Muscle layer of colon (tissue), 2 donors: ENCODE measurements at regions not wholly inside any gene's neighbourhood (a gene's known extent, or its start where the extent isn't known, plus 50 kb on each side); places are given as distances from the start of the nearest gene placed in this dataset.
"Not testable (repeated sequence)": the region's sequence is repeated elsewhere in the genome, so short reads cannot be mapped to it uniquely, and the experiment has no call there.

Experiments used
- H3K27ac ChIP-seq: one replicate; pipeline ENCODE4 v1.7.0; 2013; ENCODE audit warnings: low read depth, mild to moderate bottlenecking, low read length, moderate library complexity
- H3K27me3 ChIP-seq, 2 donors: one replicate each; pipeline ENCODE4 v1.7.0; 2013; ENCODE audit warnings: low read length in 2 of 2, mild to moderate bottlenecking in 2 of 2; ENCODE audit not compliant: insufficient read depth in 2 of 2, control insufficient read depth in 1 of 2
- H3K36me3 ChIP-seq: one replicate; pipeline ENCODE4 v1.7.0; 2013; ENCODE audit warnings: mild to moderate bottlenecking, low read length; ENCODE audit not compliant: insufficient read depth
- H3K4me1 ChIP-seq: one replicate; pipeline ENCODE4 v1.7.0; 2013; ENCODE audit warnings: mild to moderate bottlenecking, low read length; ENCODE audit not compliant: insufficient read depth
- H3K4me3 ChIP-seq, 2 donors: one replicate each; pipeline ENCODE4 v1.7.0; 2013; ENCODE audit warnings: low read length in 2 of 2, low read depth in 1 of 2, mild to moderate bottlenecking in 1 of 2, moderate library complexity in 1 of 2
- H3K9ac ChIP-seq: one replicate; pipeline ENCODE4 v1.7.0; 2013; ENCODE audit warnings: low read length
- H3K9me3 ChIP-seq: one replicate; pipeline ENCODE4 v1.7.0; 2013; ENCODE audit warnings: mild to moderate bottlenecking, low read length
- donor health status: abdominal sarcoma.
- donor health status: Adenocarcinoma of cecum.

DNA sequence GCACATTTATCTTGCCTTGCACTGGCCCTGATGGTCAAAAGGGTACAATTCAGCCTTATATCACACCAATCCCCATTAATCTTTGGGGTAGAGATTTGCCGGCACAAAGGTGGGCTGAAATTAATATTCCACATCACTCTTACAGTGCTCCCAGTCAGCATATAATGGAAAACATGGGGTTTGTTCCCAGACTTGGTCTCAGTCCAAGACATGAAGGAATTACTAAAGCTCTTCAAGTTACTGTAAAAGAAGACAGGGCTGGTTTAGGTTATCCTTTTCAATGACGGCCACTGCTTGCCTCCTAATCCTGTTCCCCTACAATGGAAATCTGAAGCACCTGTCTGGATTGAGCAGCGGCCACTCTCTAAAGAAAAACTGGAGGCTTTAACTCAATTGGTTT lies 160.7 kb downstream of the IER5 start:
- Histone ChIP-seq H3K27ac (no peak overlapping the region), H3K9me3 (no peaks in the 10 kb centered on the region), H3K4me3 (no peak overlapping the region), H3K4me1 (peaks cover 7% of the 10 kb centered on the region), H3K36me3 (no peaks in the 10 kb centered on the region), H3K27me3 (no peaks in the 10 kb centered on the region), H3K9ac (no peak overlapping the region)

DNA sequence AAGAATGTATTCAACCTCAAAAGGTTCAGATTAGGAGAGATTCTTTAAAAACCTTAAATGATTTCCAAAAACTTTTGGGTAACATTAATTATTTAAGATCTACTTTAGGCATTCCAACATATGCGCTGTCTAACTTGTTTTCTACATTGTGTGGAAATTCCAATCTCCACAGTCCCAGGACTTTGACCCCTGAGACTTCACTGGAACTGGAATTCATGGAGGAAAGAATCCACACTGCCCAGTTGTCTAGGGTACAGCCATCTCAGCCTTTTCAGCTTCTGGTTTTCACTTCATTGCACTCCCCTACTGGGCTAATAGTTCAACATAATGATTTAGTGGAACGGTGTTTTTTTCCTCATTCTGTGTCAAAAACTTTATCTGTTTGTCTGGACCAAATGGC lies 161.5 kb downstream of the IER5 start:
- no peak overlapping the region for H3K9ac ChIP-seq
- H3K36me3 ChIP-seq, result no peaks in the 10 kb centered on the region
- H3K27me3 ChIP-seq, result no peaks in the 10 kb centered on the region
- no peak overlapping the region for H3K4me3 ChIP-seq
- no peaks in the 10 kb centered on the region for H3K9me3 ChIP-seq
- peaks cover 7% of the 10 kb centered on the region for H3K4me1 ChIP-seq
- H3K27ac ChIP-seq, result no peak overlapping the region

DNA sequence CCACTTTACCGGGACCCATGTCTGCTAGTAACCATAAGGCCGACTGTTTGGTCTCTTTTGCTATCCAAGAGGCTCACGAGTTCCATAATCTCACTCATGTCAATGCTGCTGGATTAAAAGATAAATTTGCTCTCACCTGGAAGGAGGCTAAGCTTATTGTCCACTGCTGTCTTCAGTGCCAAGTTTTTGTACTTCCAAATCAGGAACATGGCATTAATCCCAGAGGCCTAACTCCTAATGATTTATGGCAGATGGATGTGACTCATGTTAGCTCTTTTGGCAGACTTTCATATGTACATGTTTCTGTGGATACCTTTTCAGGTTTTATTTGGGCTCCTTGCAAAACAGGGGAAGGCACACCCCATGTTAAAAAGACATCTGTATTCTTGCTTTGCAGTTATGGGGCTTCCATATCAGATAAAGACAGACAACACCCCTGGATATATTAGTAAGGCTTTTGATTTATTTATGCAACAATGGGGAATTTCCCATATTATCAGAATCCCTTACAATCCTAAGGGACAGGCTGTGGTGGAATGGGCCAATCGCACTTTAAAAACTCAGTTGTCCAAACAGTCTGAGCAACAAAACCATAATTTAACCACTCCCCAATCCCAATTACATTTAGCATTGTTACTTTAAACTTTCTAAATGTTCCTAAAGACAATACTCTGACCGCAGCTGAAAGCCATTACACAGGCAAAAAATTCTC lies 162.7 kb downstream of the IER5 start:
- no peak overlapping the region for H3K27ac ChIP-seq
- H3K9ac ChIP-seq, result no peak overlapping the region
- peaks cover 7% of the 10 kb centered on the region for H3K4me1 ChIP-seq
- no peaks in the 10 kb centered on the region for H3K36me3 ChIP-seq
- H3K9me3 ChIP-seq, result no peaks in the 10 kb centered on the region
- no peaks in the 10 kb centered on the region for H3K27me3 ChIP-seq
- H3K4me3 ChIP-seq, result no peak overlapping the region

DNA sequence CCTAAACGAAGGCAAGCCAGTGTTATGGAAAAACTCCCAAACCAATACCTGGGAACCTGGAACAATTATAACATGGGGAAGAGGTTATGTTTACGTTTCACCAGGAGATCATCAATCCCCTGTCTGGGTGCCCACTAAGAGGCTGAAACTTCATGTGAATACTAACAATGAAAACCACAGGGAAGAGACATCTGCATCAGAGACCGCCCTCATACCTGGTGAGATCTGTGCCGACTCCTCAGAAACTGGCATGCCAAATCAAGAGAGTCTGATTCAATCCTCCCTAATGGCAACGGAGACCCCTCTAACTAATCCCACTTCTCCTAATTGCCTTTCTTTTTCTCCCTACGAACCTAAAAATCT lies 163.2 kb downstream of the IER5 start:
- H3K27me3 ChIP-seq, result no peaks in the 10 kb centered on the region
- peaks cover 7% of the 10 kb centered on the region for H3K4me1 ChIP-seq
- H3K9me3 ChIP-seq, result no peaks in the 10 kb centered on the region
- H3K9ac ChIP-seq, result no peak overlapping the region
- H3K4me3 ChIP-seq, result no peak overlapping the region
- H3K27ac ChIP-seq, result no peak overlapping the region
- H3K36me3 ChIP-seq, result no peaks in the 10 kb centered on the region

DNA sequence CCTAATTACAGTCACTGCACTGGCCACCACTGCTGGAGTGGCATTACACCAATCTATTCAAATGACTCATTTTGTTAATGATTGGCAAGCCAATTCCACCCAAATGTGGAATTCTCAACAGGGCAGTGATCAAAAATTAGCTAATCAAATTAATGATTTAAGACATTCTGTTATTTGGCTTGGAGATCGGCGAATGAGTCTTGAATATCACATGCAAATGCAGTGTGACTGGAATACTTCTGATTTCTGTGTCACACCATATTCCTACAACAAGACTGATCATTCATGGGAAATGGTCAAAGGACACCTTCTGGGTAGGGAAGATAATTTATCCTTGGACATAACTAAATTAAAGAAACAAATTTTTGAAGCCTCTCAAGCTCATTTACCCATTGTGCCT lies 165.1 kb downstream of the IER5 start:
- not testable (repeated sequence) for H3K27me3 ChIP-seq, H3K9ac ChIP-seq, H3K36me3 ChIP-seq, H3K4me3 ChIP-seq, H3K9me3 ChIP-seq, H3K27ac ChIP-seq, H3K4me1 ChIP-seq

DNA sequence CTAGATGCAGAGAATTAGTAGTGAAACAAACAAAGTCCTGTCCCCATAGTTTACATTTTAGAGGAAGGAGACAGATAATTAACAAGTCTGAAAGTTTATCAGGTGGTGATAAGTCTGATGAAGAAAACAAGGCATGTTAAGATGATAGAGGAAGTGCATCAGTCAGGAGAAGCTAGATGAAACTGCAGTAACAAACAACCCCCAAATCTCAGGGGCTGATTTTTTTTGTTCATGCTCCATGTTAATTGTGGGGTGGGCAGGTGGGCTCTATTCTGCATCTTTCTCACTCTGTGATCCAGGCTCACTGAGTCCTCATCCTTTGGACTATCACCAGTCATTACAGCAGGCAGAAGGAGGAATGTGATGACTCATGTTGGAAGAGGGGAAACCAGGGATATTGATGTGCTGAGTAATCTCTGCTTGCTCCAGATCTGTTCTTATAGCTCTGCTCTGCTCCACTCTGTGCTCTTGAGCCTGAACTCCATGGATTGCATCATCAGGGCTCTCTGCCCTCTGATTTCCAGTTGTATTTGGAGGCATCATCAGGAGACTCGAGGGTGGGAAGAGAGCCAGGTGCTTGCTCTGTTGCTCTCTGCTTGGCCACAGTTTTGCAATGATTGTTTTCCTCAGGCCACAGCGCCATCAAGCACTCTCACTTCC lies 166.9 kb downstream of the IER5 start:
- no peak overlapping the region for H3K27ac ChIP-seq
- H3K9ac ChIP-seq, result no peak overlapping the region

DNA sequence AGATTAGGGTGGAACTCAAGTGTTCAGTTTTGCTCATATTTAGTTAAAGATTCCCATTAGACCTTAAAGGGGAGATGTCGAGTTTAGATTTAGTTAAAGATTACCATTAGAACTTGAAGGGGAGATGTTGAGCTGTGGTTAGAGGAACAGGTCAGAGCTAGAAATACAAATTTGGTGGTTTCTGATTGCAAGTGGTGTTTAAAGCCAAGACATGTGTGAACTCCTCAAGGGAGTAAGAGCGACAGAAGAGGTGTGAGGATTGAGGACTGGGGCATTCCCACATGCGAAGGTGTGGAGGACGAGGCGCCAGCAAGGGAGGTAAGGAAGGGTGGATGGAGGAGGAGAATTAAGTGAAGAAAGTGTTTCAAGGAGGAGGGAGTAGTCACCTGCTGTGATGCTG lies 168.6 kb downstream of the IER5 start:
- Histone ChIP-seq H3K36me3 (no peaks in the 10 kb centered on the region), H3K9me3 (no peaks in the 10 kb centered on the region), H3K27me3 (no peaks in the 10 kb centered on the region), H3K4me1 (peaks cover 12% of the 10 kb centered on the region), H3K27ac (no peak overlapping the region), H3K4me3 (no peak overlapping the region), H3K9ac (no peak overlapping the region)

More for the DNA sequence above, 166.9 kb downstream of the IER5 start:
- no peak overlapping the region for H3K4me3 ChIP-seq
- peaks cover 19% of the 10 kb centered on the region for H3K4me1 ChIP-seq
- no peaks in the 10 kb centered on the region for H3K9me3 ChIP-seq
- no peaks in the 10 kb centered on the region for H3K36me3 ChIP-seq
- no peaks in the 10 kb centered on the region for H3K27me3 ChIP-seq

DNA sequence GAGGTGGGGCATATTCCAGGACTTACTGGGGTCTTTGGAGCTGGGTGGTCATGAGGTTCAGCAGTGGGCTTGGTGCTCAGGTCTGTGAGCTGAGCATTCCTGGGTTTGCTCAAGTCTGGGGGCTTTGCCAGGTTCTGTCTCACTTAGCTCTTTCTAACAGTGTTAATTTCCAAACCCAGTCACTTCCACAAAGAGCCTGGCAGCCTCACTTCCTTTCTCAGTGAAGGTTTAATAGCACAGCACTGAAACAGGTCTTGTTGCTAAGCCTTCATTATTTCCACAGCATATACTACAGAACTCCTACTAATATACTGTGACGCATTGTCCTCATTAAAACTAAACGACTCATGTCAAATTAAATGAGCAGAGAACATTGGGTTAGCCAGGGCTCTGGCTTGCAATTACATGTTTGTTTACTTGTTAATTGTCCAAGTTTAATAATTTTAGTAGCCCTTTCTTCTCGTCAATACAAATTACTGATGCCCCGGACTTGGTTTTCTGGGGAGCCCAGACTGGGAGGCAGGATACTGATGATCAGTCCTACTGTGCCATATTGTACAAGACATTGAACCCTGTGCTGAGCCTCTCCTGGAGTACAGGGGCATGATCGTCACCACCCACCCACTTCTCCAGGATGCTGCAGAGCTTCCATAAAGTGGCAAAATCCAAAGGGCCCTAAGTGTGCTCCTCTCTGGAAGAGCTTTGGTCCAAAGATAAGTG lies 170.7 kb downstream of the IER5 start:
- Histone ChIP-seq H3K4me1 (peaks cover 12% of the 10 kb centered on the region), H3K27ac (no peak overlapping the region), H3K9me3 (no peaks in the 10 kb centered on the region), H3K4me3 (no peak overlapping the region), H3K9ac (no peak overlapping the region), H3K36me3 (no peaks in the 10 kb centered on the region), H3K27me3 (no peaks in the 10 kb centered on the region)

DNA sequence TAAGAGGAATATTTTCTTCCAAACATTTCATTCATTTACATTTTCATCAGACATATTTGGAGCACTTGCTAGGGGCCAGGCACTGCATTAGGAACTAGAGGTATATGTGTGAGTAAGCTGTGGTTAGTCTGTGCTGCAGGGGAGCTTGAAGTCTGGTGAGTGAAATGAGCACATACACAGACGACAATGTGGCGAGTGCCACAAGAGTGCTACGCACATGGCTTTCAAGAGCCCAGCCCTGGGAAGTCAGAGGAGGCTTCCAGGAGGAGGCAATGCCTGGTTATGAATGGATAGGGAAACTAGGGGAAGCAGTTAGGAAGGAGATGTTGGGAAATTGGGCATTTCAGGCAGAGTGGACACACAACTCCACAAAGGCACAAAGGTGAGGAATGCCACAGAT lies 171.8 kb downstream of the IER5 start:
- Histone ChIP-seq H3K36me3 (no peaks in the 10 kb centered on the region), H3K27me3 (no peaks in the 10 kb centered on the region), H3K4me1 (peaks cover 12% of the 10 kb centered on the region), H3K4me3 (no peak overlapping the region), H3K27ac (no peak overlapping the region), H3K9ac (no peak overlapping the region), H3K9me3 (no peaks in the 10 kb centered on the region)

DNA sequence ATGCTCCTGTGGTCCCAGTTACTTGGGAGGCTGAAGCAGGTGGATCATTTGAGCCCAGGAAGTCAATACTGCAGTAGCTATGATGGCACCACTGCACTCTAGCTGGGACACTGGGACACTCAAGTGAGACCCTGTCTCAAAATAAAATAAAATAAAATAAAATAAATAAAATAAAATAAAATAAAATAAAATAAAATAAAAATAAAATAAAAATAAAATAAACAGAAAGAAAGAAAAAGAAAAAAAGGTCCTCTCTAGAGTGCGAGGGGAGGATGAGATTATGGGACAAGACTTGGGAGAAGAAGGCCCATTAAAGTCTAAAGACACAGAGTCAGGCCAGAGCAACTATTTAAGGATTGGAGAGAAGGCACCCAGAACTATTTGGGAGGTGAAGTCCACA lies 172.5 kb downstream of the IER5 start:
- no peak overlapping the region for H3K9ac ChIP-seq
- H3K4me1 ChIP-seq, result peaks cover 12% of the 10 kb centered on the region
- H3K9me3 ChIP-seq, result no peaks in the 10 kb centered on the region
- H3K36me3 ChIP-seq, result no peaks in the 10 kb centered on the region
- H3K27me3 ChIP-seq, result no peaks in the 10 kb centered on the region
- H3K27ac ChIP-seq, result no peak overlapping the region
- H3K4me3 ChIP-seq, result no peak overlapping the region

DNA sequence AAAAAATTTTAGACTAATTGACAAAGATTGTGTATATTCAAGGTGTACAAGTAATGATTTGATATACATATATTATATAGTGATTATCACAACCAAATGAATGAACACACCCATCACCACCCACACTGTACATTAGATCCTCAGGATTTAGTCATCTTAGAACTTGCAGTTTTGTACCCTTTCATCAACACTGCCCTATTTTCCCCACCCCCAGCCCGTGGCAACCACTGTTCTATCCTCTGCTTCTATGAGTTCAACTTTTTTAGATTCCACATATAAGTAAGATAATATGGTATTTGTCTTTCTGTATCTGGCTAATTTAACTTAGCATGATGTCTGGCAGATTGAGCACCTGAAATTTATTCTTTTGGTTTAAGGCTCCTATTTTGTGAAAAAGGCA lies 173.6 kb downstream of the IER5 start:
- peaks cover 12% of the 10 kb centered on the region for H3K4me1 ChIP-seq
- no peak overlapping the region for H3K4me3 ChIP-seq
- no peak overlapping the region for H3K27ac ChIP-seq
- H3K9ac ChIP-seq, result no peak overlapping the region
- H3K27me3 ChIP-seq, result no peaks in the 10 kb centered on the region
- H3K9me3 ChIP-seq, result no peaks in the 10 kb centered on the region
- H3K36me3 ChIP-seq, result no peaks in the 10 kb centered on the region
